ENCODE measurements at regions not wholly inside any gene's neighbourhood (a gene's known extent, or its start where the extent isn't known, plus 50 kb on each side); places are given as distances from the start of the nearest gene placed in this dataset.

DNA sequence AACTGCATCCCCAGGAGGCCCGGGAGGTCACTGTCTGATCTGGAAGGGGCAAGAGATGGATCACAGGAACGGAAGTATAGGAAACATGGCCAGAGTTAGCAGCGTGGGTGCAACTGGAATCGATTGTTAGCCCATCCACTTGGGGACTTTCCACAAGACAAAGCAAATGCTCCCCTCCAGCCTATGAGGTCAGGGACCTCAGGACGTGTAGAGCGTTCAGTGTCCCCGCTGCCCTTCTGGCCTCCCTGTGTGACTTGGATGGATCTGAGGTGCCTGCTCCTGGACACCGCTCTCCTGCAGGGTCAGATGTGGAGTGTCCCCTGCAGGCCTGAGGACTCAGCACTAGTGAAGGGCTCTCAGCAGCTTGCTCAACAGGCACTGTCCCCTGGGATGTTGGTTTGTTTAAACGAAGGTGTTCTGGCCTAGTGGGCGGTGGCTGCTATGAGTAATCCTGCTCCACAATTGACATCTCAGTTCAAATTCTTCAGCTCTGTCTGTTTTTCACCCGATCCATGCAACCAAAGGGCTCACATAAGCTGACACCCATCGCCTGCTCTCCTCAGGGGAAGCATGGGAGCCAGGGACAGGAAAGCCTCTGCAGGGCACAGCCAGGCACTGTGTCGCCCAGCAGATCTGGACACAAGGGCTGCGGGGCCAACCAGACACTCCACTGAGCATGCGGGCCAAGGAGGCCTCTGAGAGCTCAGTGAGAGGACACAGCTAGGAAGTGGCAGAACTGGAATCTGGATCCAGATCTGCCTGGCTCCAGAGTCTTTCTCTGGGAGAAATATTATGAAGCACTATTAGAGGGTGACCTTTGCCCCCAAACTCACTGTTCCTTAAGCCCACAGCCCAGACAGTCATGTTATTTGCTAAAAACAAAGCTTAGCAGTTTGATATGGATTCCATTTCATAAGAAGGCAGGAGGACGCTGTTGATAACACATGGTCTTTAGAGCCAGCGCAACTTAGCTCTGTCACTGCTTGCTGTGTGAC is 78.5 kb downstream of the RHOB start (continued):
- no peak for TF ChIP-seq CEBPZ (IDR thresholded peaks at IDR 0.05; ENCODE audit: borderline replicate concordance, low read depth, low read length)
- 0 out of 2 replicates have a peak, but pooled peaks have one; percentile 10 for TF ChIP-seq CXXC5 (CRISPR knock-in tag; IDR thresholded peaks at IDR 0.05)
- TF ChIP-seq, protein P1, sequence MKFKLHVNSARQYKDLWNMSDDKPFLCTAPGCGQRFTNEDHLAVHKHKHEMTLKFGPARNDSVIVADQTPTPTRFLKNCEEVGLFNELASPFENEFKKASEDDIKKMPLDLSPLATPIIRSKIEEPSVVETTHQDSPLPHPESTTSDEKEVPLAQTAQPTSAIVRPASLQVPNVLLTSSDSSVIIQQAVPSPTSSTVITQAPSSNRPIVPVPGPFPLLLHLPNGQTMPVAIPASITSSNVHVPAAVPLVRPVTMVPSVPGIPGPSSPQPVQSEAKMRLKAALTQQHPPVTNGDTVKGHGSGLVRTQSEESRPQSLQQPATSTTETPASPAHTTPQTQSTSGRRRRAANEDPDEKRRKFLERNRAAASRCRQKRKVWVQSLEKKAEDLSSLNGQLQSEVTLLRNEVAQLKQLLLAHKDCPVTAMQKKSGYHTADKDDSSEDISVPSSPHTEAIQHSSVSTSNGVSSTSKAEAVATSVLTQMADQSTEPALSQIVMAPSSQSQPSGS (CRISPR knock-in tag; IDR thresholded peaks at IDR 0.05): no peak
- TF ChIP-seq THRA (IDR thresholded peaks at IDR 0.05): no peak
- no peak for TF ChIP-seq POU5F1 (IDR thresholded peaks at IDR 0.05; ENCODE audit: borderline replicate concordance, low read depth, low read length, partially characterized antibody)
- no peak for TF ChIP-seq COPS2 (conservative IDR thresholded peaks at IDR 0.05)
- TF ChIP-seq, protein P2, sequence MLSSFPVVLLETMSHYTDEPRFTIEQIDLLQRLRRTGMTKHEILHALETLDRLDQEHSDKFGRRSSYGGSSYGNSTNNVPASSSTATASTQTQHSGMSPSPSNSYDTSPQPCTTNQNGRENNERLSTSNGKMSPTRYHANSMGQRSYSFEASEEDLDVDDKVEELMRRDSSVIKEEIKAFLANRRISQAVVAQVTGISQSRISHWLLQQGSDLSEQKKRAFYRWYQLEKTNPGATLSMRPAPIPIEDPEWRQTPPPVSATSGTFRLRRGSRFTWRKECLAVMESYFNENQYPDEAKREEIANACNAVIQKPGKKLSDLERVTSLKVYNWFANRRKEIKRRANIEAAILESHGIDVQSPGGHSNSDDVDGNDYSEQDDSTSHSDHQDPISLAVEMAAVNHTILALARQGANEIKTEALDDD (IDR thresholded peaks at IDR 0.05): 0 out of 2 replicates have a peak, but pooled peaks have one; percentile 5
- TF ChIP-seq ZFP36 (IDR thresholded peaks at IDR 0.05; ENCODE audit: low read depth, low read length, partially characterized antibody): no peak
- TF ChIP-seq CHD2 (IDR thresholded peaks at IDR 0.05; ENCODE audit: low read depth, low read length): no peak
- TF ChIP-seq VEZF1 (CRISPR knock-in tag; IDR thresholded peaks at IDR 0.05): no peak; the same call in 1 of the 2 replicates
- TF ChIP-seq ZNF740 (CRISPR knock-in tag; IDR thresholded peaks at IDR 0.05): 0 out of 2 replicates have a peak, but pooled peaks have one; percentile 14
- TF ChIP-seq ZNF740 (tag; IDR thresholded peaks at IDR 0.05): no peak
- no peak for TF ChIP-seq TAF15 (IDR thresholded peaks at IDR 0.05; ENCODE audit: low read depth, low read length)
- TF ChIP-seq NCOA1 (IDR thresholded peaks at IDR 0.05; ENCODE audit: low read depth): no peak
- TF ChIP-seq ZC3H8 (IDR thresholded peaks at IDR 0.05): no peak
- no peak for TF ChIP-seq ZNF586 (CRISPR knock-in tag; conservative IDR thresholded peaks at IDR 0.05)
- TF ChIP-seq RNF2 (IDR thresholded peaks at IDR 0.05): no peak
- no peak; the same call in 1 of the 2 replicates for TF ChIP-seq RB1 (IDR thresholded peaks at IDR 0.05; ENCODE audit: low read depth)
